ENCODE measurements at regions not wholly inside any gene's neighbourhood (a gene's known extent, or its start where the extent isn't known, plus 50 kb on each side); places are given as distances from the start of the nearest gene placed in this dataset.
"Not testable (repeated sequence)": the region's sequence is repeated elsewhere in the genome, so short reads cannot be mapped to it uniquely, and the experiment has no call there.

GRCh38 chr15:23762026-23762425 lies 74.9 kb upstream of the NDN start:
- no peaks in the 10 kb centered on the region for H3K9me3 ChIP-seq (ENCODE audit: low read depth)
- no peak for DNase-seq (ENCODE audit: low read depth in 1 of 2, low spot score in 1 of 2)
- no peak overlapping the region for H3K4me3 ChIP-seq
- no peak overlapping the region for H3K27ac ChIP-seq
- H3K27me3 ChIP-seq: no peaks in the 10 kb centered on the region
- no peaks in the 10 kb centered on the region for H3K36me3 ChIP-seq
- TF ChIP-seq CTCF (IDR thresholded peaks at IDR 0.05; ENCODE audit: low read depth, low read length): no peak
- H3K4me1 ChIP-seq (ENCODE audit: low read depth): no peaks in the 10 kb centered on the region

GRCh38 chr15:23763021-23763420 lies 75.9 kb upstream of the NDN start:
- H3K4me3 ChIP-seq: no peak overlapping the region
- no peak overlapping the region for H3K27ac ChIP-seq
- no peaks in the 10 kb centered on the region for H3K36me3 ChIP-seq
- no peaks in the 10 kb centered on the region for H3K27me3 ChIP-seq
- no peaks in the 10 kb centered on the region for H3K9me3 ChIP-seq (ENCODE audit: low read depth)
- DNase-seq (ENCODE audit: low read depth in 1 of 2, low spot score in 1 of 2): no peak
- TF ChIP-seq CTCF (IDR thresholded peaks at IDR 0.05; ENCODE audit: low read depth, low read length): no peak
- H3K4me1 ChIP-seq (ENCODE audit: low read depth): no peaks in the 10 kb centered on the region

- no peak for TF ChIP-seq CTCF (IDR thresholded peaks at IDR 0.05; ENCODE audit: low read depth, low read length)
- Histone ChIP-seq H3K27ac (no peak overlapping the region), H3K9me3 (ENCODE audit: low read depth) (no peaks in the 10 kb centered on the region), H3K27me3 (no peaks in the 10 kb centered on the region), H3K4me1 (ENCODE audit: low read depth) (no peaks in the 10 kb centered on the region), H3K4me3 (no peak overlapping the region), H3K36me3 (no peaks in the 10 kb centered on the region)
- DNase-seq (ENCODE audit: low read depth in 1 of 2, low spot score in 1 of 2): no peak
Measured at GRCh38 chr15:23764306-23764705, 77.2 kb upstream of the NDN start.

GRCh38 chr15:23764716-23765115 lies 77.6 kb upstream of the NDN start:
- Histone ChIP-seq H3K4me1 (ENCODE audit: low read depth) (no peaks in the 10 kb centered on the region), H3K27ac (no peak overlapping the region), H3K36me3 (no peaks in the 10 kb centered on the region), H3K27me3 (no peaks in the 10 kb centered on the region), H3K4me3 (no peak overlapping the region), H3K9me3 (ENCODE audit: low read depth) (no peaks in the 10 kb centered on the region)
- no peak for DNase-seq (ENCODE audit: low read depth in 1 of 2, low spot score in 1 of 2)
- TF ChIP-seq CTCF (IDR thresholded peaks at IDR 0.05; ENCODE audit: low read depth, low read length): no peak

GRCh38 chr15:23766779-23767178 lies 79.7 kb upstream of the NDN start:
- not testable (repeated sequence) for H3K27me3 ChIP-seq; H3K9me3 ChIP-seq (ENCODE audit: low read depth); H3K4me1 ChIP-seq (ENCODE audit: low read depth); H3K36me3 ChIP-seq; DNase-seq (ENCODE audit: low read depth in 1 of 2, low spot score in 1 of 2); H3K4me3 ChIP-seq; H3K27ac ChIP-seq

GRCh38 chr15:23773093-23773492 lies 86.0 kb upstream of the NDN start:
- no peak overlapping the region for H3K27ac ChIP-seq
- no peaks in the 10 kb centered on the region for H3K4me1 ChIP-seq (ENCODE audit: low read depth)
- no peak overlapping the region for H3K4me3 ChIP-seq
- no peaks in the 10 kb centered on the region for H3K36me3 ChIP-seq
- no peak for TF ChIP-seq CTCF (IDR thresholded peaks at IDR 0.05; ENCODE audit: low read depth, low read length)
- no peaks in the 10 kb centered on the region for H3K9me3 ChIP-seq (ENCODE audit: low read depth)
- no peaks in the 10 kb centered on the region for H3K27me3 ChIP-seq
- DNase-seq (ENCODE audit: low read depth in 1 of 2, low spot score in 1 of 2): no peak
